ENCODE measurements at regions not wholly inside any gene's neighbourhood (a gene's known extent, or its start where the extent isn't known, plus 50 kb on each side); places are given as distances from the start of the nearest gene placed in this dataset.
"Not testable (repeated sequence)": the region's sequence is repeated elsewhere in the genome, so short reads cannot be mapped to it uniquely, and the experiment has no call there.

DNA sequence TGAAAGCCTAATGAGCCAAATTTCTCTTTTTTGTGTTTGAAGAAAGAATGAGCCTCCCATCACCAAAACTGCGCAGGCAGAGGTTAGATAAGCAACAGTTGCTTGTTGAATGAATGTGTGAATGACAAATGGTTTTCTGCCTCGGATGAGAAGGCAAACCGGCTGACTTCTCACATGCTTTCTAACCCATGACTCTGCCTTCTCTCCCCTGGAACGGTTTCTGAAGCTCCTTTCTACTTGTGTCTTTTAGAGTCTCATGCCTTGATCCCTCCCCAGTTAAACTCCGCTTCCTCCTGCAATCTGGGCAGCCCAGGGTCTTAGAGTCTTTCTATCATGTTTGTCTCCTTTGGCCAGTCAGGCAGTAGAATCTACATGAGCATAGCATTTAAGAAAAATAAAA, 342.1 kb upstream of the NCAM1 start:
- TF ChIP-seq, protein P1, sequence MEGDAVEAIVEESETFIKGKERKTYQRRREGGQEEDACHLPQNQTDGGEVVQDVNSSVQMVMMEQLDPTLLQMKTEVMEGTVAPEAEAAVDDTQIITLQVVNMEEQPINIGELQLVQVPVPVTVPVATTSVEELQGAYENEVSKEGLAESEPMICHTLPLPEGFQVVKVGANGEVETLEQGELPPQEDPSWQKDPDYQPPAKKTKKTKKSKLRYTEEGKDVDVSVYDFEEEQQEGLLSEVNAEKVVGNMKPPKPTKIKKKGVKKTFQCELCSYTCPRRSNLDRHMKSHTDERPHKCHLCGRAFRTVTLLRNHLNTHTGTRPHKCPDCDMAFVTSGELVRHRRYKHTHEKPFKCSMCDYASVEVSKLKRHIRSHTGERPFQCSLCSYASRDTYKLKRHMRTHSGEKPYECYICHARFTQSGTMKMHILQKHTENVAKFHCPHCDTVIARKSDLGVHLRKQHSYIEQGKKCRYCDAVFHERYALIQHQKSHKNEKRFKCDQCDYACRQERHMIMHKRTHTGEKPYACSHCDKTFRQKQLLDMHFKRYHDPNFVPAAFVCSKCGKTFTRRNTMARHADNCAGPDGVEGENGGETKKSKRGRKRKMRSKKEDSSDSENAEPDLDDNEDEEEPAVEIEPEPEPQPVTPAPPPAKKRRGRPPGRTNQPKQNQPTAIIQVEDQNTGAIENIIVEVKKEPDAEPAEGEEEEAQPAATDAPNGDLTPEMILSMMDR (IDR thresholded peaks at IDR 0.05; ENCODE audit: low read depth, low read length), result no peak
- no peak for TF ChIP-seq EZH2phosphoT487 (IDR thresholded peaks at IDR 0.05; ENCODE audit: low read depth)
- no peak overlapping the region for H3K4me3 ChIP-seq (ENCODE audit: low read length)

DNA sequence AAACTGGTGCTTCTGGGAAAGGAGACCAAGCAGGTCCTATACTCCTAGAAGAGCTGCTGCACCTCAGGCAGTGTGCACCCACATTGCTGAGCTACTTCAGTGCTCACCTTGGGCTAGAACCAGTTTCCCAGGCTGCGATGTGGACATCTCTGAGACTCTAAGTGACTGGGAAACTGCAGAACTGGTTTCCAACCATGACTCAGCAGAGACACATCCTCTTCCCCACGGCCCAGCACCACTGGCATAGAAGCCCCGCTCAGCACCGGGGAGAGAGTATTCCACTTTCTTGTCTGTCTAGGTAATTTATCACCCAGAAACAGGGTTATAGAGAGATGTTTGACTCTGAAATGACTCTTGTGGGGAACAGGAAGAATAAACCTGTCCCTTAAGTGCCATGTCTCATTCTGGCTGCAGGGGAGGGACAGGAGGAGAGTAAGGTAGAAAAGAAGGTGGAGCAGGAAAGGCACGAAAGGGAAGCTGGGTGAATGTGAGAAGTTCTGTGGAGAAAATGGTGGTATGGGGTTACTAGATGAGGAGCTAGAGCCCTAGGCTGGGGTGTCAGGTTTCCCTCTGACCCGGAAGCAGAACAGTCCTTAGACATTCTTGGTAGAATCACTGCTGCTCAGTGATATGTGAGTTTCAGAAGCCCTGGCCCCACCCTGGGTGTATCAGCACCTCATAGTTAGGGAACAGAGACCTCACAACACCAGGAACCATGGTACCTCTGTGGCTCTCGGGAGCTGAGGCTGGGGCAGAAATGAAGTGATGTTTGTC, 340.4 kb upstream of the NCAM1 start:
- Histone ChIP-seq H3K79me2 (ENCODE audit: low read length) (no peaks in the 10 kb centered on the region), H3K36me3 (replicated peaks; ENCODE audit: low read depth, low read length) (no peaks in the 10 kb centered on the region), H3K4me1 (ENCODE audit: low read length) (peaks cover 2% of the 10 kb centered on the region; the same call in 1 of the 2 replicates), H2AFZ (ENCODE audit: low read depth, low read length) (no peak overlapping the region), H4K20me1 (ENCODE audit: insufficient read depth, low read length) (no peaks in the 10 kb centered on the region), H3K9ac (ENCODE audit: low read length) (no peak overlapping the region), H3K4me2 (ENCODE audit: low read length) (no peak overlapping the region), H3K27me3 (ENCODE audit: low read depth, low read length) (peaks cover 13% of the 10 kb centered on the region; the same call in 1 of the 2 replicates), H3K9me3 (ENCODE audit: insufficient read depth, low read length) (no peaks in the 10 kb centered on the region), H3K4me3 (ENCODE audit: low read length) (no peak overlapping the region), H3K27ac (ENCODE audit: low read length) (no peak overlapping the region)
- TF ChIP-seq, protein P1 (IDR thresholded peaks at IDR 0.05; ENCODE audit: low read depth, low read length), result no peak
- TF ChIP-seq EZH2phosphoT487 (IDR thresholded peaks at IDR 0.05; ENCODE audit: low read depth), result no peak

More for the DNA sequence above, 342.1 kb upstream of the NCAM1 start:
- no peaks in the 10 kb centered on the region for H4K20me1 ChIP-seq (ENCODE audit: insufficient read depth, low read length)
- H3K27ac ChIP-seq (ENCODE audit: low read length), result no peak overlapping the region
- H3K9ac ChIP-seq (ENCODE audit: low read length), result no peak overlapping the region
- no peaks in the 10 kb centered on the region for H3K36me3 ChIP-seq (replicated peaks; ENCODE audit: low read depth, low read length)
- 0 out of 2 replicates have a peak, but pooled peaks cover 12% of the 10 kb centered on the region for H3K27me3 ChIP-seq (ENCODE audit: low read depth, low read length)
- H2AFZ ChIP-seq (ENCODE audit: low read depth, low read length), result no peak overlapping the region
- no peaks in the 10 kb centered on the region for H3K9me3 ChIP-seq (ENCODE audit: insufficient read depth, low read length)
- no peak overlapping the region for H3K4me2 ChIP-seq (ENCODE audit: low read length)
- peaks cover 2% of the 10 kb centered on the region; the same call in 1 of the 2 replicates for H3K4me1 ChIP-seq (ENCODE audit: low read length)
- H3K79me2 ChIP-seq (ENCODE audit: low read length), result no peaks in the 10 kb centered on the region

DNA sequence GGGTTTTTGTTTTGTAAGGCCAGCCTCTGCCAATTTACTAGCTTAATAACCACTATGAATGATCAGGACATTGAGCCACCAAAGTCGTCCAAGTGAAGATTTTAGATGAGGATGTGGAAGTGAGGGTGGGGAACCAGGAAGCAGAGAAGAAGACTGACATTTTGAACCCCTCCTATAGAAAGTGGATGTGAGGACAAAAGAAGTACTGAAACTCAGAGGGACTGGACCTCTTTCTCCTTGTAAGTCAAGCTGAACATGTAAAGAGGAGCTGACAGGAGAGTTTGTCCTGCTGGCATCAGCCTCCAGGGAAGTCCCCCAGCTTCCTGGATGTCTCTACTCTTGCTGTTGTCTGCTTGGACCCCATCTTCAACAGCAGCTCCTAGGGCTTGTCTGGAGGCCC, 338.2 kb upstream of the NCAM1 start:
- Histone ChIP-seq H3K9me3 (ENCODE audit: insufficient read depth, low read length) (no peaks in the 10 kb centered on the region), H3K79me2 (ENCODE audit: low read length) (no peaks in the 10 kb centered on the region), H3K27ac (ENCODE audit: low read length) (no peak overlapping the region), H3K4me3 (ENCODE audit: low read length) (no peak overlapping the region), H3K4me1 (ENCODE audit: low read length) (peaks cover 2% of the 10 kb centered on the region; the same call in 1 of the 2 replicates), H3K36me3 (replicated peaks; ENCODE audit: low read depth, low read length) (no peaks in the 10 kb centered on the region), H3K9ac (ENCODE audit: low read length) (no peak overlapping the region), H3K4me2 (ENCODE audit: low read length) (no peak overlapping the region), H2AFZ (ENCODE audit: low read depth, low read length) (no peak overlapping the region), H3K27me3 (ENCODE audit: low read depth, low read length) (peaks cover 22% of the 10 kb centered on the region; the same call in 1 of the 2 replicates), H4K20me1 (ENCODE audit: insufficient read depth, low read length) (no peaks in the 10 kb centered on the region)
- TF ChIP-seq, protein P1 (IDR thresholded peaks at IDR 0.05; ENCODE audit: low read depth, low read length), result no peak
- TF ChIP-seq EZH2phosphoT487 (IDR thresholded peaks at IDR 0.05; ENCODE audit: low read depth), result no peak

DNA sequence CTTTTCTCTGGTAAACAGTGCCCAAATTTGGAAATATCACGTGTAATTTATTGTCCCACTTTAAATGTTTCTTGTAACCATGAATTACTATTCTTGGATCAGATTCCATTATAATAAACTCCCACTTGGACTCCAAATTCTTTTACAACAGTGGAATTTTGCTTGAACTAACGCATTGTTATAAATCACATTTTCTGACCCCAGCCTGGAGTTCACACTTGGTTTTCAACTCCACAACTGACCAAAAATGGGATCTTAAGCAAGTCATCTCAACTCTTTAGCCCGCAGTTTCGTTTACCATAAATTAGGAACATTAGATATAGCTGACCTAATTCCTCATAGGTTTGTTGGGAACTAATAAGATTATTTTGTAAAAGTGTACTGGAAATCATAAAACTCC, 336.8 kb upstream of the NCAM1 start:
- H4K20me1 ChIP-seq (ENCODE audit: insufficient read depth, low read length), result no peaks in the 10 kb centered on the region
- H3K9me3 ChIP-seq (ENCODE audit: insufficient read depth, low read length), result no peaks in the 10 kb centered on the region
- no peak overlapping the region for H3K4me3 ChIP-seq (ENCODE audit: low read length)
- H3K36me3 ChIP-seq (replicated peaks; ENCODE audit: low read depth, low read length), result no peaks in the 10 kb centered on the region
- H3K9ac ChIP-seq (ENCODE audit: low read length), result no peak overlapping the region
- H3K4me2 ChIP-seq (ENCODE audit: low read length), result no peak overlapping the region
- H3K4me1 ChIP-seq (ENCODE audit: low read length), result peaks cover 2% of the 10 kb centered on the region; the same call in 1 of the 2 replicates
- H2AFZ ChIP-seq (ENCODE audit: low read depth, low read length), result no peak overlapping the region
- TF ChIP-seq EZH2phosphoT487 (IDR thresholded peaks at IDR 0.05; ENCODE audit: low read depth), result no peak
- TF ChIP-seq, protein P1 (IDR thresholded peaks at IDR 0.05; ENCODE audit: low read depth, low read length), result no peak
- no peaks in the 10 kb centered on the region for H3K79me2 ChIP-seq (ENCODE audit: low read length)
- no peak overlapping the region for H3K27ac ChIP-seq (ENCODE audit: low read length)
- peaks cover 22% of the 10 kb centered on the region; the same call in 1 of the 2 replicates for H3K27me3 ChIP-seq (ENCODE audit: low read depth, low read length)

DNA sequence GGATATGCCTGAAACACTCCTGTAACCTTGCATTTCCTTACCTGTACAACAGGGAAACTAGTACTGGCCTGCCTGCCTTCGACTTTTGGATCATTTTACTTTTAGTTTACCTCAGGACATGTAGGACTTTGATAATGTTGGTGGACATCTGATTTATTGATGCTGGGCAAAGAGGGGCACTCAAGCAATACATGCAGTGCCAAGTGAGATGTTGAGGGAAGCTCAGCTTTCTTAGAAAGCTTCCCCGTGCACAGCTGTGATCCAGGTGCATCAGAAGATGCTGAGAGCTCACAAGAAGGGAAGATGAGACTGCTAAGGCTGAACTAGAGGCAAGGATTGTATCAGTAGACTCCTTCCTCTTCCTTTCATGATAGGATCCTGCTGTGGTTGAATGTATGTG, 336.2 kb upstream of the NCAM1 start:
- H3K4me1 ChIP-seq (ENCODE audit: low read length); H2AFZ ChIP-seq (ENCODE audit: low read depth, low read length); H3K4me2 ChIP-seq (ENCODE audit: low read length); H3K27ac ChIP-seq (ENCODE audit: low read length); H4K20me1 ChIP-seq (ENCODE audit: insufficient read depth, low read length); H3K79me2 ChIP-seq (ENCODE audit: low read length); H3K4me3 ChIP-seq (ENCODE audit: low read length); H3K9ac ChIP-seq (ENCODE audit: low read length); H3K9me3 ChIP-seq (ENCODE audit: insufficient read depth, low read length); H3K36me3 ChIP-seq (replicated peaks; ENCODE audit: low read depth, low read length): not testable (repeated sequence)
- H3K27me3 ChIP-seq (ENCODE audit: low read depth, low read length), result peaks cover 22% of the 10 kb centered on the region; the same call in 1 of the 2 replicates

Data from OCI-LY3 (cell line).